ENCODE measurements at regions not wholly inside any gene's neighbourhood (a gene's known extent, or its start where the extent isn't known, plus 50 kb on each side); places are given as distances from the start of the nearest gene placed in this dataset.

DNA sequence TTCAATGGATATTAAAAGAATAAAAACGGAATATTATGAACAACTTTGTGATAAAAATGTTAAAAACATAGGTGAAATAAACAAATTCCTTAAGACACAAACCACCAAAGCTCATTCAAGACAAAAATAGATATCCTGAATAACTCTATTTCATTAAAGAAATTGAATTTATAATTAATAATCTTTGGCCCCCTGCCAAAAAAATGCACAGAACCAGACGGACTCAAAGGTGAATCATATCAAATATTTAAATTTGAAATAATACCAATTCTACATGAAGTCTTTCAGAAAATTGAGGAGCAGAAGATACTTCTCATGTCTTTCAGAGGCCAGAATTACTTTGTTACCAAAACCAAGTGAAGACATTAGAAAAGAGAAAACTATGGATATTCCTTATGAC is 128.3 kb upstream of the KLHL29 start:
- Histone ChIP-seq H3K36me3 (no peaks in the 10 kb centered on the region), H3K4me3 (no peak overlapping the region), H3K27me3 (no peaks in the 10 kb centered on the region), H3K9ac (no peak overlapping the region), H3K9me3 (no peaks in the 10 kb centered on the region), H4K20me1 (no peaks in the 10 kb centered on the region), H3K4me1 (no peaks in the 10 kb centered on the region), H3K4me2 (no peak overlapping the region), H3K27ac (no peak overlapping the region)
- TF ChIP-seq Cebpa-rat (IDR thresholded peaks at IDR 0.05): no peak

DNA sequence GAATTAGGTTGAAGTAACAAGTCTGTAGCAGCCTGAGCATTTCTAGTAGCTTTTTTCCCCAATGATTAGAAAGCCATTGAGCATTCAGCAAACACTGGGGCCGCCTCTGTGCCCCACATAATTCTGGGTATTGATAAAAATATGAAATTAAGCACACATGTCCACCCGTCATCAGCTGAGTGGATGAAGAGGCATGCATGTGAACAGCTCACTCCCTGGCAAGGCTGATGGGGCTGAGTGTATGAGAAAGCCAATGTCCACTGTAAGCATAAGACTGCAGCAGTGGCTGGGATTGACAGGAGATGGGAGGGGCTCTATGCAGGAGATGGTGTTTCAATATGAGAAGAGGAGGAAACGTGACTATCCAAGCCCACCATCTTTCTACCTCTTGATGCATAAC is 124.4 kb upstream of the KLHL29 start:
- Histone ChIP-seq H4K20me1 (no peaks in the 10 kb centered on the region), H3K27ac (no peak overlapping the region), H3K4me1 (no peaks in the 10 kb centered on the region), H3K4me3 (no peak overlapping the region), H3K36me3 (no peaks in the 10 kb centered on the region), H3K27me3 (no peaks in the 10 kb centered on the region), H3K4me2 (no peak overlapping the region), H3K9ac (no peak overlapping the region), H3K9me3 (no peaks in the 10 kb centered on the region)
- TF ChIP-seq Cebpa-rat (IDR thresholded peaks at IDR 0.05): no peak

DNA sequence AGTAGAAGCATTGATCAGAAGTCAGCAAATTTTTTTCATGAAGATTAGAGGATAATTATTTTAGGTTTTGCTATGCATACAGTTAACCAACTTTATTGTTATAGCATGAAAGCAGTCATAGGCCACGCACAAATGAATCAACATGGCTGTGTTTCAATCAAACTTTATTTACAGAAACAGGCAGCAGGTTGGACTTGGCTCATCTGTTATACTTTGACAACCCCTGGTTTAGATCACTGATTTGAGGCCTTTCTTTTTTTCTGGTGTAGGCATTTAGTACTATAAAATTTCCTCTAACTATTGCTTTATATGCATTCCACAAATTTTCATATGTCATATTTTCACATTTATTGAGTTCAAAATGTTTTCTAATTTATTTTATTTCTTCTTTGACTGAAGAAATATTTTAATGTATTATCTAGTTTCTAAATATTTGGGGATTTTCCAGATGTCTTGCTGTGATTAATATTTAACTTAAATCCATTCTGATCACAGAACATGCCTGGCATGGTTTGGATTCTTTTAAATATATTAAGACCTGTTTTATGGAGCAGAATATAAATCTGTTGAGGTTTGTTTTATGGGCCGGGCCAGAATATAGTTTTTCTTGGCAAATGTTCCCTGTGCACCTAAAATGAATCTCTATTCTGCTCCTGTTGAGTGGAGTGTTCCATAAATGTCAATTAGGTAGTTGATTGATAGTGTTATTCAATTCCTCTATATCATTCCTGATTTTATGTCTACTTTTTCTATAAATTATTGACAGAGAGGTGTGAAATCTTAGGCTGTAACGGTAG is 116.3 kb upstream of the KLHL29 start:
- H4K20me1 ChIP-seq: no peaks in the 10 kb centered on the region
- no peak overlapping the region for H3K4me3 ChIP-seq
- no peak overlapping the region for H3K27ac ChIP-seq
- no peaks in the 10 kb centered on the region for H3K4me1 ChIP-seq
- H3K9ac ChIP-seq: no peak overlapping the region
- no peaks in the 10 kb centered on the region for H3K9me3 ChIP-seq
- H3K36me3 ChIP-seq: no peaks in the 10 kb centered on the region
- no peak for TF ChIP-seq Cebpa-rat (IDR thresholded peaks at IDR 0.05)
- no peak overlapping the region for H3K4me2 ChIP-seq
- no peaks in the 10 kb centered on the region for H3K27me3 ChIP-seq

DNA sequence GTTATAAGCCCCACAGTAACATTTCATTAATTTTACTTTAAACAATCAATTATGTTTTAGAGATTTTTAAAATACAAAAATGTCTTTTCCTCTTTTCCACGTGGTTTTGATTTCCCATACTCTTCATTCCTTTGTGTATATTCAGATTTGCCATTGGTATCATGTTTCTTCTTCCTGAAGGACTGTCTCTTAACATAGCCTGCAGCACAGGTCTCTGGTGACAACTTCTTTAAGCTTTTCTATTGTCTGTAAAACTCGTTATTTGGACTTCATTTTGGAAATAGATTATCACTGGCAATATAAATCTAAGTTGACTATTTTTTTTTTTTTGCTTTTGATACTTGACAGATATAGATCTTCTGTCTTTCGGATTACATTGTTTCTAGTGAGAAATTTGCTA is 115.2 kb upstream of the KLHL29 start:
- H3K27me3 ChIP-seq: no peaks in the 10 kb centered on the region
- no peak overlapping the region for H3K4me2 ChIP-seq
- no peaks in the 10 kb centered on the region for H3K4me1 ChIP-seq
- H3K9me3 ChIP-seq: no peaks in the 10 kb centered on the region
- no peak overlapping the region for H3K4me3 ChIP-seq
- H3K27ac ChIP-seq: no peak overlapping the region
- no peaks in the 10 kb centered on the region for H4K20me1 ChIP-seq
- H3K36me3 ChIP-seq: no peaks in the 10 kb centered on the region
- TF ChIP-seq Cebpa-rat (IDR thresholded peaks at IDR 0.05): no peak
- H3K9ac ChIP-seq: no peak overlapping the region

DNA sequence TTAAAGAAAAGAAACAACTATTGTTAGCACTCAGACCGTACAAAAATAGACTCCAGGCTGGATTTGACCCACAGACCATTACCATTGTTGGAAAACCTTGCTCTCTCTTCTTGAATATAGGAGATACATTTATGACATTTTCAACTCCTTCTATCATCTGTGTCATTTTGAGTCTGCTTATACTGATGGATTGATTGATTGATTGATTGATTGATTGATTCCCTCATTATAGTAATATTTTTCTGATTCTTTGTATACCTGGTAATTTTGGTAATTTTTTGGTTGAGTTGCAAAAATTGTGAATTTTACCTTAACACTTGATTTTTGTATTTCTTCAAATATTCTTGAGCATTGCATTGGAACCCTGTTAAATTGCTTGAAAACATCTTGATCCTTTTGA is 114.2 kb upstream of the KLHL29 start:
- TF ChIP-seq Cebpa-rat (IDR thresholded peaks at IDR 0.05): no peak
- no peaks in the 10 kb centered on the region for H4K20me1 ChIP-seq
- no peak overlapping the region for H3K27ac ChIP-seq
- H3K36me3 ChIP-seq: no peaks in the 10 kb centered on the region
- H3K9me3 ChIP-seq: no peaks in the 10 kb centered on the region
- H3K9ac ChIP-seq: no peak overlapping the region
- no peaks in the 10 kb centered on the region for H3K4me1 ChIP-seq
- no peak overlapping the region for H3K4me2 ChIP-seq
- H3K27me3 ChIP-seq: no peaks in the 10 kb centered on the region
- H3K4me3 ChIP-seq: no peak overlapping the region

DNA sequence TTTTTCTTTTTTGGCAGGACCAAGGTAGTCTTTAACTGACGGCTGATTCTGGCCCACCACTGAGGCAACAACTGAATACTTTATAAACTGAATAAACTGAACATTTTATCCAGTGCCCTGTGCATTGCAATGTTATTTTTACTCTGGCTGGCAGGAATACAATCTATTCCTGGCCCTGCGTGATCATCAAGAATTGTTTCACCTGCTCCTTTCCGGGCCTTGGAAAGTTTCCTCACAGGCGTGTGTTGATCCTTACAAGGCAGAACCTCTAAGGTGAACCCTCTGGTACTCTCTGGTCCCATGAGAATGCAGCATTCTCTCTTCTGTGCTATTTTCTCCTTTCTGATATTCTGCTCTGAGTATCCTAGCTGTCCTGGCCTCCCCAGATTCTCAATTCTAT is 113.7 kb upstream of the KLHL29 start:
- no peak overlapping the region for H3K9ac ChIP-seq
- no peak overlapping the region for H3K4me2 ChIP-seq
- no peak overlapping the region for H3K4me3 ChIP-seq
- no peak overlapping the region for H3K27ac ChIP-seq
- H3K36me3 ChIP-seq: no peaks in the 10 kb centered on the region
- H3K27me3 ChIP-seq: no peaks in the 10 kb centered on the region
- no peaks in the 10 kb centered on the region for H3K4me1 ChIP-seq
- no peaks in the 10 kb centered on the region for H3K9me3 ChIP-seq
- H4K20me1 ChIP-seq: no peaks in the 10 kb centered on the region
- no peak for TF ChIP-seq Cebpa-rat (IDR thresholded peaks at IDR 0.05)

DNA sequence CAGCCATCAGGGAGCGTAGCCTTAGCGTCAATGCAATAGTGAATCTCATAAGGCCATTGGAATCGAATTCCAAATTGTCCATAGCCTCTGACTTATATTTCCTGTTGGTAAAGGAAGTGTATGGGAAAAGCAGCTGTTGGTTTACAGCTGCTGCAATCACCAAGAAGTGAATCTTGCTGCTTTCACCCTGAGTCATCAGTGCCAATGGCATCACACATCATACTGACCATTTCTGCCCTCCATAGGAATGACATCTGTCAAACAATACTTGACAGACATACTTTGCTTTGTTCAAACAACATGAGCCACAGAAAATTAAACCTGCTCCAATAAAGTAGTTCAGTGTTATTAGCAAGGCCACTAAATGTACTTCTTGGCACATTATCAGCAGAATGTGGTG is 111.2 kb upstream of the KLHL29 start:
- Histone ChIP-seq H3K4me2 (no peak overlapping the region), H3K27ac (no peak overlapping the region), H3K36me3 (no peaks in the 10 kb centered on the region), H4K20me1 (no peaks in the 10 kb centered on the region), H3K4me3 (no peak overlapping the region), H3K9me3 (no peaks in the 10 kb centered on the region), H3K9ac (no peak overlapping the region), H3K27me3 (no peaks in the 10 kb centered on the region), H3K4me1 (no peaks in the 10 kb centered on the region)
- TF ChIP-seq Cebpa-rat (IDR thresholded peaks at IDR 0.05): no peak

DNA sequence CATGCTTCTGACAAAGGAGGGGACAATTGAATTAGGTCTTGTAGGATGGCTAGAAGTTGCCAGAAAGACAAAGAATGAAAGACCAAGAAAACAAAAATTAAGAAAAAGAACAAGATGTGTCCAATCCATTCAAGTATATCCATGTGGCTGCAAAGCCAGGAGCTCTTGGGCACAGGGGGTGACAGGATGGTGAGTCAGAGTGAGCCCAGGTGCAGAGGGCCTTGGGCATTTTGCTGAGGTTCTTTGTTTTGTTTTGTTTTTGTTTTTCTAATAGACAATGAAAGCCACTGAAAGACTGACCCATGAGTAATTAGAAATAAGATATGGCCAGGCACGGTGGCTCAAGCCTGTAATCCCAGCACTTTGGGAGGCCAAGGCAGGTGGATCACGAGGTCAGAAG is 104.6 kb upstream of the KLHL29 start:
- Histone ChIP-seq H3K27ac (no peak overlapping the region), H3K4me2 (no peak overlapping the region), H3K27me3 (no peaks in the 10 kb centered on the region), H3K4me1 (no peaks in the 10 kb centered on the region), H3K9me3 (no peaks in the 10 kb centered on the region), H3K4me3 (no peak overlapping the region), H4K20me1 (no peaks in the 10 kb centered on the region), H3K36me3 (no peaks in the 10 kb centered on the region), H3K9ac (no peak overlapping the region)
- TF ChIP-seq Cebpa-rat (IDR thresholded peaks at IDR 0.05): no peak

DNA sequence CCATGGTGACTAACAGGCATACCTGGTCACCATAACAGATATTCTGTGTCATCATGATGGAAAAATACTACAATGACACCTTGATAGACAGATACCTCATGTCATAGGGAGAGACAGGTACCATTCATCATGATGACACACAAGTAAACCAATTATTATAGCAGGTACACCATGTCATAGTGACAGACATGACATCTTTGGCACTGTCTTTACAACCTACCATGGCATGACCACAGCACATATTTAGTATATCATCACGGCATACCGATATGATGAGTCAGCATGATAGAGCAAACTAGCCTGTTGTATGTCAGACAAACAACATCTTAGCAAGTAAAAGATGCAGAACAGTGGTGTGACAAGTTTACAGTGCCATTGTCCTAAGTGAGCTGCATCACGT is 101.3 kb upstream of the KLHL29 start:
- no peak for TF ChIP-seq Cebpa-rat (IDR thresholded peaks at IDR 0.05)

DNA sequence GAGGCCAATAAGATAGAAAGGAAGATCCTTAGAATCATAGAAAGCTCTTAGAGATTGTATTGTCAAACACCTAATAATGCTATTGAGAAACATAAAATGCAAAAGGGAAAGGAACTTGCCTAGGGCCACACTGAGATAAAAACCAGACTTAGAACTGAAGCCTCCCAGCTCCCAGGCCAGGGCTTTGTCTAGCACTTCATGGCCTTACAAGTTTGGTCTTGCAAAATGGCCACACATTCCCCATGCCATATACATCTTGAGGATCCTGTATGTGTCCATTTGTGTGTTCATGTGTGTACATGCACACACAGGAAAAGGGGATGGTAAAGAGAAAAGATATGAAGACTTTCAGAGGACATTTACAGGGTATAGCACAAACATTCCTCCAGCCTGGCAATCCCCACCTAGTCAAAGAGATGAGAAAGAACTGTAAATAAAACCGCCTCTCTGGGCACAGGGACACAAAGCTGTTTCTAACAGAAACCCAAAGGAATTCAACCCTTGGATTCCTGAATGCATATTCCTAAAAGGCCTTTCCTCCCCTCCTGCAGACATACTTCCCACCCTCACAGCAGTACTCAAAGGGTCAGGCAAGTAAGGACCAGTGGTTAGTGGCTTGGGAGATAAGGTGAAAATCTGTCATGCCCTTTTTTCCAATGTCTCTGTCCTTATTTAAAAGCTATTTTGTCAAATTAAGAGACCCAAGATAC is 99.7 kb upstream of the KLHL29 start:
- Histone ChIP-seq H3K9ac (no peak overlapping the region), H3K27me3 (no peaks in the 10 kb centered on the region), H3K4me3 (no peak overlapping the region), H3K27ac (no peak overlapping the region), H4K20me1 (no peaks in the 10 kb centered on the region), H3K9me3 (no peaks in the 10 kb centered on the region), H3K4me1 (no peaks in the 10 kb centered on the region), H3K4me2 (no peak overlapping the region), H3K36me3 (no peaks in the 10 kb centered on the region)
- no peak for TF ChIP-seq Cebpa-rat (IDR thresholded peaks at IDR 0.05)

More for the DNA sequence above, 101.3 kb upstream of the KLHL29 start:
- Histone ChIP-seq H3K27me3 (no peaks in the 10 kb centered on the region), H3K4me3 (no peak overlapping the region), H3K9me3 (no peaks in the 10 kb centered on the region), H3K4me1 (no peaks in the 10 kb centered on the region), H3K4me2 (no peak overlapping the region), H3K36me3 (no peaks in the 10 kb centered on the region), H4K20me1 (no peaks in the 10 kb centered on the region), H3K9ac (no peak overlapping the region), H3K27ac (no peak overlapping the region)

Measured in BLaER1 (cell line).